MM.1S (cell line): ENCODE measurements at regions not wholly inside any gene's neighbourhood (a gene's known extent, or its start where the extent isn't known, plus 50 kb on each side); places are given as distances from the start of the nearest gene placed in this dataset.

ENCODE experiments used
- EZH2 ChIP-seq: fragments of 300-600 bp; sonication (generic); optimal IDR thresholded peaks from 2 replicates; pipeline ENCODE3; 2017; ENCODE audit warnings: low read depth, mild to moderate bottlenecking, antibody characterized with exemption, low read length, mixed read lengths
- EZH2phosphoT487 ChIP-seq: fragments of 300-600 bp; sonication (generic); IDR thresholded peaks from 2 replicates; pipeline ENCODE4 v1.6.1; 2018; ENCODE audit warnings: antibody characterized with exemption, low read length
- TF ChIP-seq, protein P1 (sequence below): fragments of 300-600 bp; sonication (generic); IDR thresholded peaks from 2 replicates; pipeline ENCODE4 v1.5.1; 2016; ENCODE audit warnings: antibody characterized with exemption, low read length, mixed read lengths

DNA sequence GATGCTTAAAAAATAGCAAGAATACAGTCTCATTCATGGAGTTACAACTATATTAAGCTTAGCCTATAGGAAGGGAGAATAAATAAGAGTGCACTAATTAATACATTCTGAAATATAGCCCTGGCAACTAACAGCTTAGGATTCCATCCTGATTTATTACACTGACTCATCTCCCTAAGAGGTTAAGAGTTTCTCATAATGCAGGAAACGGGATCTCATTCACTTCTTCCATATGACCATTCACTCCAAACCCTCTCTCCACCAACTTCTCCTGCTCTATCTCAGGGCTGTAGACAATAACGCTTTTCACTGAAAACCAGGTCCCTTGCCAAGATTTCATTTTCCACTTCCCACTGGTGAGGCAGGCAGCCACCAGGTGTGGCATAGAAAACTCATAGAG is 168.5 kb upstream of the PLD5 start:
- TF ChIP-seq EZH2 = no peak
- TF ChIP-seq, protein P1, sequence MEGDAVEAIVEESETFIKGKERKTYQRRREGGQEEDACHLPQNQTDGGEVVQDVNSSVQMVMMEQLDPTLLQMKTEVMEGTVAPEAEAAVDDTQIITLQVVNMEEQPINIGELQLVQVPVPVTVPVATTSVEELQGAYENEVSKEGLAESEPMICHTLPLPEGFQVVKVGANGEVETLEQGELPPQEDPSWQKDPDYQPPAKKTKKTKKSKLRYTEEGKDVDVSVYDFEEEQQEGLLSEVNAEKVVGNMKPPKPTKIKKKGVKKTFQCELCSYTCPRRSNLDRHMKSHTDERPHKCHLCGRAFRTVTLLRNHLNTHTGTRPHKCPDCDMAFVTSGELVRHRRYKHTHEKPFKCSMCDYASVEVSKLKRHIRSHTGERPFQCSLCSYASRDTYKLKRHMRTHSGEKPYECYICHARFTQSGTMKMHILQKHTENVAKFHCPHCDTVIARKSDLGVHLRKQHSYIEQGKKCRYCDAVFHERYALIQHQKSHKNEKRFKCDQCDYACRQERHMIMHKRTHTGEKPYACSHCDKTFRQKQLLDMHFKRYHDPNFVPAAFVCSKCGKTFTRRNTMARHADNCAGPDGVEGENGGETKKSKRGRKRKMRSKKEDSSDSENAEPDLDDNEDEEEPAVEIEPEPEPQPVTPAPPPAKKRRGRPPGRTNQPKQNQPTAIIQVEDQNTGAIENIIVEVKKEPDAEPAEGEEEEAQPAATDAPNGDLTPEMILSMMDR = no peak
- TF ChIP-seq EZH2phosphoT487 = no peak
